ENCODE measurements at regions not wholly inside any gene's neighbourhood (a gene's known extent, or its start where the extent isn't known, plus 50 kb on each side); places are given as distances from the start of the nearest gene placed in this dataset.
A peak's percentile ranks its signal among the peaks of the same experiment; 100 is the strongest.

DNA sequence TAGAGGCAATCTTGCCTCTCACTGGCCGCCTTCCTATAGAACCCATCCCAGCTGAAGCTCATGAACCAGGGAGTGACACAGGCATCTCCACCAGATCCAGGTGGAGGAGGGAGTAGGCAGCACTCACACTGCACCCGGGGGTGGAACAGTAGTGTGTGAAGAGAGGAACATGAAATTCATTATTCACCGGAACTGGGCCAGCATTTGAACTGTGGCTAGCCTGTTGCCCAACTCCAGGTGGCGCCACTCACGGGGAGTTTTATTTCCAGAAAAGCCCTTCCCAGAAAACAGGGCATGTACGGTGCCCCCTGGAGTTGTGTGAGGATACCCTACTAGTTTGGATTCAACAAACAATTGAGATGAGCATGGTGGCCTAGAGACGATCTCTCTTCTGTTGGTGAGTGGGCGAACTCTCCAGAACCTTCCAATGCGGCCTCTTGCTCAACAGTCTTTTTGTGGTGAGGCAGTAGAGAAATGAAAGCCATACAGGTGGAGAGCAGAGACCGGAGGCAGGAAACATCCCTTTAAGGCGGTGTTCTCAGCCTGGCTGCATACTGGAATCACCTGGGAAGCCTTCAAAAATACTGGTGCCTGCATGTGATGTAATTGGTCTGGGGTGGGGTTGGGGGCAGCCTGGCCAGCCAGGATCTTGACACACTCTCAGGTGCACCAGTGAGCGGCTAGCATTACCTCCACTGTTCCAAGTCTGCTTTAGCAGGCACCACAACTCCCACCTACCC is 73.5 kb upstream of the NEDD4L start:
- TF ChIP-seq, protein P1, sequence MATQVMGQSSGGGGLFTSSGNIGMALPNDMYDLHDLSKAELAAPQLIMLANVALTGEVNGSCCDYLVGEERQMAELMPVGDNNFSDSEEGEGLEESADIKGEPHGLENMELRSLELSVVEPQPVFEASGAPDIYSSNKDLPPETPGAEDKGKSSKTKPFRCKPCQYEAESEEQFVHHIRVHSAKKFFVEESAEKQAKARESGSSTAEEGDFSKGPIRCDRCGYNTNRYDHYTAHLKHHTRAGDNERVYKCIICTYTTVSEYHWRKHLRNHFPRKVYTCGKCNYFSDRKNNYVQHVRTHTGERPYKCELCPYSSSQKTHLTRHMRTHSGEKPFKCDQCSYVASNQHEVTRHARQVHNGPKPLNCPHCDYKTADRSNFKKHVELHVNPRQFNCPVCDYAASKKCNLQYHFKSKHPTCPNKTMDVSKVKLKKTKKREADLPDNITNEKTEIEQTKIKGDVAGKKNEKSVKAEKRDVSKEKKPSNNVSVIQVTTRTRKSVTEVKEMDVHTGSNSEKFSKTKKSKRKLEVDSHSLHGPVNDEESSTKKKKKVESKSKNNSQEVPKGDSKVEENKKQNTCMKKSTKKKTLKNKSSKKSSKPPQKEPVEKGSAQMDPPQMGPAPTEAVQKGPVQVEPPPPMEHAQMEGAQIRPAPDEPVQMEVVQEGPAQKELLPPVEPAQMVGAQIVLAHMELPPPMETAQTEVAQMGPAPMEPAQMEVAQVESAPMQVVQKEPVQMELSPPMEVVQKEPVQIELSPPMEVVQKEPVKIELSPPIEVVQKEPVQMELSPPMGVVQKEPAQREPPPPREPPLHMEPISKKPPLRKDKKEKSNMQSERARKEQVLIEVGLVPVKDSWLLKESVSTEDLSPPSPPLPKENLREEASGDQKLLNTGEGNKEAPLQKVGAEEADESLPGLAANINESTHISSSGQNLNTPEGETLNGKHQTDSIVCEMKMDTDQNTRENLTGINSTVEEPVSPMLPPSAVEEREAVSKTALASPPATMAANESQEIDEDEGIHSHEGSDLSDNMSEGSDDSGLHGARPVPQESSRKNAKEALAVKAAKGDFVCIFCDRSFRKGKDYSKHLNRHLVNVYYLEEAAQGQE (IDR thresholded peaks at IDR 0.05; ENCODE audit: insufficient read depth in 1 of 2, low read depth in 2 of 2, low read length in 1 of 2): no peak
- TF ChIP-seq, protein P2, sequence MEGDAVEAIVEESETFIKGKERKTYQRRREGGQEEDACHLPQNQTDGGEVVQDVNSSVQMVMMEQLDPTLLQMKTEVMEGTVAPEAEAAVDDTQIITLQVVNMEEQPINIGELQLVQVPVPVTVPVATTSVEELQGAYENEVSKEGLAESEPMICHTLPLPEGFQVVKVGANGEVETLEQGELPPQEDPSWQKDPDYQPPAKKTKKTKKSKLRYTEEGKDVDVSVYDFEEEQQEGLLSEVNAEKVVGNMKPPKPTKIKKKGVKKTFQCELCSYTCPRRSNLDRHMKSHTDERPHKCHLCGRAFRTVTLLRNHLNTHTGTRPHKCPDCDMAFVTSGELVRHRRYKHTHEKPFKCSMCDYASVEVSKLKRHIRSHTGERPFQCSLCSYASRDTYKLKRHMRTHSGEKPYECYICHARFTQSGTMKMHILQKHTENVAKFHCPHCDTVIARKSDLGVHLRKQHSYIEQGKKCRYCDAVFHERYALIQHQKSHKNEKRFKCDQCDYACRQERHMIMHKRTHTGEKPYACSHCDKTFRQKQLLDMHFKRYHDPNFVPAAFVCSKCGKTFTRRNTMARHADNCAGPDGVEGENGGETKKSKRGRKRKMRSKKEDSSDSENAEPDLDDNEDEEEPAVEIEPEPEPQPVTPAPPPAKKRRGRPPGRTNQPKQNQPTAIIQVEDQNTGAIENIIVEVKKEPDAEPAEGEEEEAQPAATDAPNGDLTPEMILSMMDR (IDR thresholded peaks at IDR 0.05): peak; percentile 40
- TF ChIP-seq POLR2AphosphoS5 (IDR thresholded peaks at IDR 0.05; ENCODE audit: low read depth, low read length): no peak
- TF ChIP-seq SIN3A (IDR thresholded peaks at IDR 0.05; ENCODE audit: borderline replicate concordance, insufficient read depth, low read depth, low read length): no peak

All from Panc1 (cell line).